ENCODE measurements at regions not wholly inside any gene's neighbourhood (a gene's known extent, or its start where the extent isn't known, plus 50 kb on each side); places are given as distances from the start of the nearest gene placed in this dataset.

DNA sequence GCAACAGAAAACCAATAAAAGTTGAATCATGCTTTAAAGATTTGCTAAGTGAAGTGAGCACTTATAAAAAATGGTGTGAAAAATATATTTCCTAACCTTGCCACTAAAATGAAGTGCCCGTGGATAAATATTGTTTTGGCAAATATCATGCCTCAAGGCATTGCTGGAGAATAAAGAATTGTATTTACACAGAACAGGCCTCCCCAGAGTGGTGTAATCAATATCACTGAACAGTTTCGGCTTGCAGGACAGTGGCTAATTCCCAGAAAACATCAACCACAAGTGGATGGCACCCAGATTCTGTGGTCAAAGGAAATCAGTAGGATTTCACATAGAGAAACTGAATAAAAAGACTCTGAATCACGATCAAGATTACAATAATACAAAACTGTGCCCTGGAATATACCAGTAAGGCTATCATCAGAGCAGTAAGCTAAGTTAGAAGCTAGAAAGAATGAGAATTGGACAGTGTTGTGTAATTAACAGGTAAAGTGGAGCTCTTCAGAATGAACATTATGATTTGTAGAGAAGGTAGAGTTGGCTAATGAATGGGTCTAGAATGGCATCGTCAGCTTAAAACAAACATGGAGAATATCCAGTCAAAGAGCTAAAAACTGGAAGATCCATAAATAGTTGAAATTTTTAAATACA, 1026.9 kb upstream of the ADGRB3 start:
- 0% methylated on average over 4 of the region's 4 CpGs for whole genome bisulfite sequencing (ENCODE audit: insufficient coverage, insufficient replicate concordance, low lambda C conversion rate, missing lambda C conversion rate)
- intact Hi-C loops (cut with micrococcal nuclease; ENCODE audit: unreplicated experiment) (no loop called here), in situ Hi-C loops (cut with MboI) (no loop called here)
- Histone ChIP-seq H3K27me3 (replicated peaks in 1 of 2; ENCODE audit: control insufficient read depth in 2 of 2, insufficient read depth in 2 of 2, low read length in 1 of 2) (no peaks in the 10 kb centered on the region), H3K9ac (ENCODE audit: control insufficient read depth, insufficient read depth, low read length) (no peak overlapping the region), H3K4me3 (no peak overlapping the region), H2AFZ (ENCODE audit: control insufficient read depth, low read depth, low read length) (no peak overlapping the region), H3K9me3 (replicated peaks; ENCODE audit: control insufficient read depth, insufficient read depth, low read length) (no peaks in the 10 kb centered on the region), H3K4me1 (ENCODE audit: control insufficient read depth, insufficient read depth, low read length) (no peaks in the 10 kb centered on the region), H3K4me2 (ENCODE audit: control insufficient read depth, insufficient read depth) (no peak overlapping the region), H3K27ac (ENCODE audit: control insufficient read depth, insufficient read depth) (no peak overlapping the region), H3K79me2 (ENCODE audit: control insufficient read depth, insufficient read depth, low read length) (no peaks in the 10 kb centered on the region), H3K36me3 (ENCODE audit: control insufficient read depth in 2 of 2, insufficient read depth in 2 of 2, low read length in 1 of 2) (no peaks in the 10 kb centered on the region), H4K20me1 (ENCODE audit: control insufficient read depth, insufficient read depth) (no peaks in the 10 kb centered on the region)
- ChIA-PET RAD21 (ENCODE audit: unreplicated experiment) (no interaction called here), SMC1A (ENCODE audit: uncharacterized antibody, unreplicated experiment) (no interaction called here), POLR2A (no interaction called here), CTCF (no interaction called here)
- BruUV-seq (replicated peaks): no TSS peak
- no peak for FAIRE-seq
- no peak for ATAC-seq
- no peak for DNase-seq (ENCODE audit: low read depth, low spot score)
- TF ChIP-seq HDAC6 (IDR thresholded peaks at IDR 0.05; ENCODE audit: unreplicated experiment) (no peak), EZH2 (IDR thresholded peaks at IDR 0.05; ENCODE audit: borderline replicate concordance, control insufficient read depth, low read depth, low read length) (no peak)
- TF ChIP-seq, protein P1, sequence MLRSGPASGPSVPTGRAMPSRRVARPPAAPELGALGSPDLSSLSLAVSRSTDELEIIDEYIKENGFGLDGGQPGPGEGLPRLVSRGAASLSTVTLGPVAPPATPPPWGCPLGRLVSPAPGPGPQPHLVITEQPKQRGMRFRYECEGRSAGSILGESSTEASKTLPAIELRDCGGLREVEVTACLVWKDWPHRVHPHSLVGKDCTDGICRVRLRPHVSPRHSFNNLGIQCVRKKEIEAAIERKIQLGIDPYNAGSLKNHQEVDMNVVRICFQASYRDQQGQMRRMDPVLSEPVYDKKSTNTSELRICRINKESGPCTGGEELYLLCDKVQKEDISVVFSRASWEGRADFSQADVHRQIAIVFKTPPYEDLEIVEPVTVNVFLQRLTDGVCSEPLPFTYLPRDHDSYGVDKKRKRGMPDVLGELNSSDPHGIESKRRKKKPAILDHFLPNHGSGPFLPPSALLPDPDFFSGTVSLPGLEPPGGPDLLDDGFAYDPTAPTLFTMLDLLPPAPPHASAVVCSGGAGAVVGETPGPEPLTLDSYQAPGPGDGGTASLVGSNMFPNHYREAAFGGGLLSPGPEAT (IDR thresholded peaks at IDR 0.05; ENCODE audit: low read depth): no peak
